Limb (tissue), 2 donors: ENCODE measurements at regions not wholly inside any gene's neighbourhood (a gene's known extent, or its start where the extent isn't known, plus 50 kb on each side); places are given as distances from the start of the nearest gene placed in this dataset.
A peak's percentile ranks its signal among the peaks of the same experiment; 100 is the strongest.

Experiments
- DNase-seq, 2 donors: peaks; one replicate each; pipeline ENCODE4 v3.0.0-alpha.2; 2016; ENCODE audit errors: extremely low spot score in 2 of 2

- no peak for DNase-seq
These were observed 503.4 kb downstream of the PLXNA4 start for GRCh38 chr7:132072873-132073272.

DNA sequence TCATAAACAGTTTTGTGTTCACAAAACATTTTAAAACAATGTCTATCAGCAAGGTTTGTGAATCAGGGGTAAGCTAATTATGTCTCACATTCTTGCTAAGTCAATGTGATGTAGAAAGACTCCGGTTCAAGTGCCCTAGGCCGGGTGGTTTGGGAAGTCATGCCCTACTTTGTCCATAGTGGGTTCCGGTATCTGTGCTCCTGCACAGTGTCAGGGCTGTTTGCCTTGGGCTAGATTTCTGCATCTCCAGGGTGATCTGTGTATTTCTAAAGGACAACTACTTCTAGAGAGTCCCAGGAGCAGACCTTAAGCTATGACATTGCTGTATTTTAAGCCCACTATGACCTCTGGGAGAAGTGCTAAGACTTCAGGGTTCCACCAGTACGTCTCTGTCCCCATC lies 504.1 kb downstream of the PLXNA4 start:
- DNase-seq: no peak

DNA sequence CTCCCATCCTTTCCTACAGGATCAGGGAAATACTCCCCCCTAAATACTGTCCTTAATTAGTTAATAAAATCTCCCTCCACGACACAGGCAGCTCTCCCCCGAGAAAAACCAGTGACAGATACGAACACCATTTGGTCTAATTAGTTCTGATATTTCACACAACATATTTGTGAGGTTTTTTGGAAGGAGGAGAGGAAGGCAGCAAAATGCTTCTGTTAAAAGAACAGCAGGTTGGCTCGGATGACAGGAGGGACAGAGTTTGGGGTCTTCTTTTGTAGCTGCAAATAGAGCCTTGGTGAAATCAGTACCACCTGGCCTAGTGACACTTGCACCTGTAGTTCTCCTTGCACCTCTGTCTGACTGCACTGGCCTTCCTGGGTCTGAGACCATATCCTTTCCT lies 507.0 kb downstream of the PLXNA4 start:
- no peak for DNase-seq

DNA sequence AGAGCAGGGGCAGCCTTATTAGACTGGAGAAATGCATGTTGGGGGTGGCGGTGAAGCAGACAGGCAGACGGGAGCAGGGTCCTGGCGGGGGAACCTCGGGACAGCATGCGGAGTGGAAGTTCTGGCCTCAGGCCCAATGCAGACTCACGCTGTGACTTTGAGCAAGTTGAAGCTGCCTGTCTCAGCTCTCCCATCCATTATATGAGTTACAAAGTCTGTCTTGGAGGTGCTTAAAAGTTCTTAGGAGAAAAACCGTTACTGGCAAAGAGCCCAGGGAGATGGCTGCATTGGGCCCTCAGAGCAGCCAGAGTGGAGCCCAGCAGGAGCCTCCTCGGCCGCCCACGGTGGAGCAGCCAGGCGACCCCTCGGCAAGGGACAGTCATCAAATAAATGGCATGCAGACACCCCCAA lies 509.5 kb downstream of the PLXNA4 start:
- DNase-seq: peak; percentile 42 to 69

DNA sequence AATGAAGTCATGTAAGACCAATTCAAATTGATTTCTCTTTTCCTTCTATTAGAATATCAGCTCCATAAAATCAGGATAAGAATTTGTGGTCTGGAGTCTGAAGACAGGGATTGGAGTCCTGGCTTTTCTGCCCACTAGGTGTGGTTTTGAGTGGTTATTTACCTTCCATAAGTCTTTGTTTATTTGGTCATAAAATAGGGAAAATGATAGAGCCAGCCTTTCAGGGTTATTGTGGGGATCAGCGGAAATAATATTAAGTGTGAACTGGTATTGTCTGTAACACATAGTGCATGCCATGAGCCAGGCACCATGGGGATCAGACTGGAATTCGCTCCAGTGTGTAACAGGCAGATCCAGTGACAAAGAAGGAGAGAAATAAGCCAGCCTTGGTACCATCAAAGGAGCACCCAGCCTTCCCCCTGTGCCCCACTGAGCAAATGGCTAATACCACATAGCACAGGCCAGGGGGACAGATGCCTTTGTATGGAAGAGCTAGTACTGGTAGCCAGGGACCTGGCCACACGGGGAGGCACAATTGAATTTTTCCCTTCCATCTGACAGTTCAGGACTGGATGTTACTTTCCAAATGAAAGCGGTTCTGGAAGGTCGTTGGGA lies 509.7 kb upstream of the PODXL start:
- no peak for DNase-seq

DNA sequence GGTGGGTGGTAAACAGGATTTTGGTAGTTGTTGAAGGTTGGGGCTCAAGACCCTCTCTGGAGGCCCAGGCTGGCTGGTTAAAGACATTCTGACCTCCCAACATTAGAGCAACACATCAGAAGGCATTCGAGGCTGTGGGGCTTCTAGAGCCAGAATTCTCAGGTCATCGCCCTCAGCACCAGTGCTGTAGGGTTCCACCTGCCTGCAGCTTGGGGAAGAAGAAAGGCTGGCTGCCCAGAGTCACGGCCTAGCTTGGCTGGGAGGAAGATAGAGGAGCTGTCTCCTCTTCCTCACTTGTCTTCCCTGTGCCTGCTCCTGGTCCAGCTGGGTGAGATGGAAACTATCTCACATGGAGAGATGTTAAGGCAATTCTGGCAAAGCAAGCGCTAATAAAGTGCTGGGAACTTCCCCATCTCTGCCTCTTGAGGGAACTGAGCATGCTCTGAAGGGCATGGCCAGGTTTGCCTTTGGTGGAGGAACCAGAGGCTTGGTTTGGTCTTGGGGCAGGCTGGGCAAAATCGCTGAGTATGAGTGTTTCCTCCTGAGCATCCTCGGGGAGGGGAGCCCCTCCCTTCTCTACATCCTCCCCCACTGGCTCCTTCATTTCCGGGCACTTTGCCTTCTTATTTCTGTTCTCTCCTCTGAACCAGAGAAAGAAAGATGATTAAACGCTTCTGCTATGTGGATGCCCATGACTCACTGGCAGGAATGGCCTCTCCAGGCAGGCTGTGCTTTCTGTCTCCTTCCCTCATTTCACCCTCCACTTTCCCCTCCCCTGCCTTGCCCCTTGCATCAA lies 509.0 kb upstream of the PODXL start:
- no peak for DNase-seq

DNA sequence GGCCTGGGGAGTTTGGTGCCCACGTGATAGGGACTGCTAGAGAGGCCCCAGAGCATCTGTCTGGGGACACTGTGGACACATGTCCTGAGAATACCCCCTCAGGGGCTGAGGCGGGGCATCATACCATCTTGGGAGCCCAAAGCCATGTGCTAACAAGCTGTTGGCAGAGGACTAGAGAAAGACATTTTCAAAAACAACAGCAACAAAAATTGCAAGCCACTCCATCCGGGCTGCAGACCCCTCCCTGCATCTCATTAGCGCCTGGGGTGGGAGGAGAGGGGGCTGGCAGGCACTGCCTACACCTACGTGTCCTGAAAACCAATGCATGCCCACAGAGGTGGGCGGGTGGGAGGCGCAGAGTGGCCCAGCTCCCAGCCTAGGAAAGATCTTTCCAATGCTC lies 507.4 kb upstream of the PODXL start:
- DNase-seq: no peak

DNA sequence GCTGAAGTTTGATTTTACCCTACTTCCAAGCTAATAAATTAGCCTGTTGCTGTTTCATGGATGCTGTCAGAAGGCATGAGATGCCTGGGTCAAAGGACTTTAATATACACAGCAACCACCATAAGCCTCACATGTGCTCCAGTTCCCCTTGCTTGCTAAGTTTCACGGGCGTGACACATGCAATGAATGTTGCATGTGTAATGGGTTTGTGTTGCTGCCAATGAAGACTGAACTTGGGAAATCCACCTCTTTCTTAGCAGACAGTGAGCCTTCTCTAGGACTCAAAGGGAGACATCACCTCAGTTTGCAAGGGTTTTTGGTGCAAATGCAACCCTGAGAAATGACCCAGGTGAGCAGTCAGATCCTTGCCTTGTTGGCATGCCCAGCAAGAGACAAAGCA lies 505.5 kb upstream of the PODXL start:
- DNase-seq: no peak

- DNase-seq: no peak
These were observed 502.7 kb upstream of the PODXL start for GRCh38 chr7:132059141-132059540.

GRCh38 chr7:132055336-132056120 lies 499.1 kb upstream of the PODXL start:
- no peak for DNase-seq

DNA sequence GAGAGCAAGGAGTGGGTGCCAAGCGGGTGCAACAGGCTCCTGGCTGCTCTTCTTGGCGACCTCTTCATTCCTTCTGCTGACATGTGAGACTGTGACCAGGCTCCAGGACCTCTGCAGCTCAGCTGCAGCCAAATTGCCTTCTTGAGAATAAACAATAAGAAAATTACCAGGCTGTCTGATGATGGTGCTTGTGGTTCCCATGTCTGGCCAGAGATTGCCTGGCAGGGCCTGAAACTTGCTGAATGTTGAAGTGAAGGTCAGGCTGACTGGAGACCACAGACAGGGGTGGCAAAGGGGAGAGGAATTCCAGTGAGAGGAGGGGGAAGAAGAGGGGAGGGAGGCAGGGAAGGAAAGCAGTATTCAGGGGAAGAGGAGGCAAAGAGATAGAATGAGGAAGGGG lies 497.4 kb upstream of the PODXL start:
- no peak for DNase-seq

DNA sequence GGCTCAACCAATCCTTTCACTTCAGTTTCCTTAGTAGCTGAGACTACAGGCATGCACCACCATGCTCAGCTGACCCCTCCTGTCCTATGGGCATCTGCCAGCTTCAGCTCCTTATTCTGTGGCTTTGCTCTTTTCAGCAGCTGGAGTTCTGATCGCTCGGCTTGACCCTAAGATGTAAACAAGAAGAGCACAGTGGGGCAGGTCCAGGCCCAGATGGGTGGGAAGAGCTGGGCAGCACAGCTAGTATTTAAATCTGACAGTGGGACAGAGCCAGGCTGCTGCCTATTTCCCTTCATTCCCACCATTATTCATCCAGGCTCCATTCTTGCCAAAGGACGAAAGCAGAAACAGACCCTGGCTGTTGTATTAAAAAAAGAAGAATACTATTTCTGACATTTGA lies 494.9 kb upstream of the PODXL start:
- DNase-seq: no peak

DNA sequence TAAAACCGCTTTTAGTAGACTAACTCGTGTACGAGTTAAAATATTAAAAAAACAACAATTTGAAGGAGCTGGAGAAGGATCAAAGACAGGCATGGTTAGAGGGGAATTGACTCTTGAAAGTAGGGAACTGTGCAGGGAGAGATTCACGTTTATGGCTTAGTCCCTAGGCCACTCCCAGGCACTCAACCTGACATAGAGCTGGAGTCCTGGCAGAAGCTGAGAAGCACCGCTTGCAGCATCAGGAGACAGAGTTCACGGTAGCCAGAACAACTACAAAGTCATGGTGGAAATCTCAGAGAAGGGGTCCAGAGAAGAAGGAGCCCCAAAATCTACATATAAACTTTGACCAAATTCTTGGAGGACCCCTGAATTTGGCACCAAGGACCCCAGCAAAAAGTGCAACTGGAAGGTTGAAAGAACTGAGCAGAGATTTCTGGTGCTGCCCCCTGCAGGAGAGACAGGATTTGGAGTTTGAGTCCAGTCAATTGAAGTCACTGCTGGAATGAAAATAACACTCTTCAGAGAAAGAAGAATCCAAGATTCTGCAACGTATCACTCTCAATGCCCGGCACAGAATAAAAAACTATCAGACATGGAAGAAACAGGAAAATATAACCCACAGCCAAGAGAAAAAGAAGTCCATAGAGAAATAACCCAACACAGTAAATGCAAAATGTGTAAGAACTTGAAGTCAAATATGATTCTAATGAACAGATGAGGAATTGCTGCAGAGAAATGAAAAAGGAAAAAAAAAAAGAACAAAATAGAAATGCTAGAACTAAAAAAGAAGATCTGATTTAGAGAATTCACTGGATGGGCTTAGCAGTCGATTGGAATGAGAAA lies 493.3 kb upstream of the PODXL start:
- DNase-seq: no peak

GRCh38 chr7:132045481-132045980 lies 489.1 kb upstream of the PODXL start:
- no peak for DNase-seq

GRCh38 chr7:132045002-132045401 lies 488.6 kb upstream of the PODXL start:
- no peak for DNase-seq

GRCh38 chr7:132044247-132044646 lies 487.8 kb upstream of the PODXL start:
- no peak for DNase-seq

DNA sequence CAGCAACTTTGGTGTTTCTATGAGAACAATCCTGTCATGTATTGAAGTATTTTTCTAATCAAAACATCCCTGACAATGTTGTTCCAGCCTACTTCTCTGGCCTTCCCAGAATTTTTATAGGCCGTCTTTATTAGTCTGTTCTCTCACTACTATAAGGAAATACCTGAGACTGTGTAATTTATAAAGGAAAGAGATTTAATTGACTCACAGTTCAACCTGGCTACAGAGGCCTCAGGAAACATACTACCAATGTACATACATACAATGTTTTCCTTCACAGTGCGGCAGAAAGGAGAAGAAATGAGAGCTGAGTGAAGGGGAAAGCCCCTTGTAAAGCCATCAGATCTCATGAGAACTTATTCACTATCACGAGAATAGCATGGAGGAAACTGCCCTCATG lies 484.7 kb upstream of the PODXL start:
- no peak for DNase-seq

DNA sequence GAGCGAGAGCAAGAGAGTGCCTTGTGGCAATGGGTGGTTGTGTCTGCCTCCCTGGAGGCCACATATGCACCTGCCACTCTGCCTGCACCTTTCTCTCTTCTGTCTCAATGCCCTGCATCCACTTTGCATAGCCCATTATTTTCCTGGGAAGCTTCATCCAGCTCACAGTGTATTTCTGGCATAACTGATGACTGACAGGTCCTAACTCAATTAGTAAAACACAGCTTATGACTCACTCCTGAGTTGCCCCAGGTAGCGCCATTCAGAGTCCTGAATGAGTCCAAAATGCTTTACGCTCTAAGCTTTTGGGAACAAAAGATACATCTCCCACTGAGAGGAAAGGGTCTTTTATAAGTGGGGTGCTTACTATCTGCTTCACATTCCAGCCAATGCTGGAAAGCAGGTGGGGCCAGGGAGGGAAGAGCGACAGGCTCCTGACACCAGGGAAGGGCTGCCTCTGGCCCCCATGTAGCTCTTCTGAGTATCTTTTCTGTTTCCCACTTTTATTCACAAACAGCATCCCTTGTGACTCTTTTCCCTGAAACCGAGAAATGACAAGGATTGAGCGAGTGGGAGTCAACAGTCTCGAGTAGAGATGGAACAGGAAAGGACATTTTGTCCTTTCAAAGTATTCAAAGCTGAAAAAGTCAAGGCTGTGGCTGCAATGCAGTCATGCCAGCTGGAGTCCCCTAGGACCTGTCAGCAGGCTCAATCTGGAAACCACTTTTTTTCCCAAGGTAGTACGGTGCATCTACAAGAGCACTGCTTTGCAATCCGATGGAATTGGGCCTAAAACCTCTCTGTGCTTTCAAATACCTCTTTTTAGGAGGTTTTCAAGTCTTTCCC lies 479.3 kb upstream of the PODXL start:
- DNase-seq: no peak

GRCh38 chr7:132034748-132035416 lies 478.5 kb upstream of the PODXL start:
- DNase-seq: no peak

DNA sequence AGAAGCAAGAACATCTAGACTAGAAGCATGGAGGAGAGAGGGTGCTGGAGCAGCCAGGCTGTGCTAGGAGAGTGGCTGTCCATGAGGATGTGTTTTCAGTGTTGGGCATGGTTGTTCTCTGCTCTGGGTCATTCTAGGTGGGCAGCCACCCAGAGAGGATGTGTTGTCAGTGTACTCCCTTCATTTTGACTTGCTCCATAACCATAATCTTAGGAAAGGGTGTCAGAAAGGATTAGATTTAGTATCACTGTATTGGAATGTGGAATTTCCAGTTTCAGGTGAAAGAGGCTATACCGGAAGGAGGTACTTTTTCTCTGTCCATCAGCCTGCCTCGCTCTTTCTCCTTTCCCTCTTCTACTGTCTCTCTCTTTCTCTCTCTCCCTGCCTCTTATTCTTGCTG lies 474.5 kb upstream of the PODXL start:
- no peak for DNase-seq
